ENCODE measurements at regions not wholly inside any gene's neighbourhood (a gene's known extent, or its start where the extent isn't known, plus 50 kb on each side); places are given as distances from the start of the nearest gene placed in this dataset.

GRCh38 chr3:157868196-157868595 is 238.0 kb downstream of the SHOX2 start:
- TF ChIP-seq CTCF (IDR thresholded peaks at IDR 0.05) (no peak), POLR2A (IDR thresholded peaks at IDR 0.05) (no peak)
